Heart left ventricle (tissue), 13 donors: ENCODE measurements at regions not wholly inside any gene's neighbourhood (a gene's known extent, or its start where the extent isn't known, plus 50 kb on each side); places are given as distances from the start of the nearest gene placed in this dataset.

Source experiments
- POLR2A ChIP-seq, 2 donors: fragments of 450-650 bp; IDR thresholded peaks; one replicate each; pipeline ENCODE4 v1.6.1; 2017; ENCODE audit warnings: antibody characterized with exemption in 2 of 2, mild to moderate bottlenecking in 2 of 2, moderate library complexity in 2 of 2
- TF ChIP-seq, protein P1 (sequence below), 12 donors: fragments of 200-600 bp; sonication (generic) in 4 of 12; IDR thresholded peaks; one replicate each; pipeline versions ENCODE4 v1.5.0 to v1.8.0; 2018 to 2022; ENCODE audit warnings: antibody characterized with exemption in 12 of 12, mild to moderate bottlenecking in 5 of 12
- donor health status: ischemic (EF 13 %, LVEDD 7.1; RV severe dilation, severe dysfunction).
- donor health status: DM: no; HTN: yes; CAD: no.
- donor health status: DM: no; HTN: no; CAD: no.
- donor health status: ischemic (EF 25% LVEDD 6.9; RV normal size, moderate dysfunction).
- donor health status: ischemic (EF 25% LVEDD 5.7; RV mildly dilated, moderate dysfunction).
- donor health status: ischemic (EF 35%, LVEDD 5.7; RV mildly dilated, moderate dysfunction).
- donor health status: nonischemic (EF 11% LVEDD 7.7; RV severe dilation, severe dysfunction).
- donor health status: DM: yes; HTN: yes; CAD: no.
- donor health status: PGD.
- donor health status: ischemic (EF 29% LVEDD 5.4; RV normal size, mild dysfunction).
- donor health status: nonischemic (EF 23%, LVEDD 6.1; RV moderate dilation, normal function).

DNA sequence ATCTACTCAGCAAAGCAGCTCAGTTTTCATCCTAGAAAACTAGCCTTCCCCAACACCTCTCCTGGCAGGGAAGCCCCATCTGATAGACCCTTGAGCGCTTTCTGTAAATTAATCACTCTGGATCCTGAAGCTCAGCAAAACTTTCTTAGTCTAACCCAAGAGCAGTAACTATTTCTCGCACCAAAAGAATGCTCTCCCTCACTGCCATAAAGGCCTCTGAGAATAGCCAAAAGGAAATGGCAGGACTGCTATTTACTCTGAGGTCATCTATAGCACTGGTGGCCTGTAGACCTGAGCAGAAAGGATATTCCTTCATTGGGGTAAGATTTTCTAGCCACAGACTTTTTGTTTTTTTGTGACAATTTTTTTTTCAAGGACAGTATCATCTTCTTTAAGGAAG lies 345.8 kb upstream of the ADAMTS9 start:
- TF ChIP-seq, protein P1, sequence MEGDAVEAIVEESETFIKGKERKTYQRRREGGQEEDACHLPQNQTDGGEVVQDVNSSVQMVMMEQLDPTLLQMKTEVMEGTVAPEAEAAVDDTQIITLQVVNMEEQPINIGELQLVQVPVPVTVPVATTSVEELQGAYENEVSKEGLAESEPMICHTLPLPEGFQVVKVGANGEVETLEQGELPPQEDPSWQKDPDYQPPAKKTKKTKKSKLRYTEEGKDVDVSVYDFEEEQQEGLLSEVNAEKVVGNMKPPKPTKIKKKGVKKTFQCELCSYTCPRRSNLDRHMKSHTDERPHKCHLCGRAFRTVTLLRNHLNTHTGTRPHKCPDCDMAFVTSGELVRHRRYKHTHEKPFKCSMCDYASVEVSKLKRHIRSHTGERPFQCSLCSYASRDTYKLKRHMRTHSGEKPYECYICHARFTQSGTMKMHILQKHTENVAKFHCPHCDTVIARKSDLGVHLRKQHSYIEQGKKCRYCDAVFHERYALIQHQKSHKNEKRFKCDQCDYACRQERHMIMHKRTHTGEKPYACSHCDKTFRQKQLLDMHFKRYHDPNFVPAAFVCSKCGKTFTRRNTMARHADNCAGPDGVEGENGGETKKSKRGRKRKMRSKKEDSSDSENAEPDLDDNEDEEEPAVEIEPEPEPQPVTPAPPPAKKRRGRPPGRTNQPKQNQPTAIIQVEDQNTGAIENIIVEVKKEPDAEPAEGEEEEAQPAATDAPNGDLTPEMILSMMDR (IDR thresholded peaks at IDR 0.05) = no peak
- TF ChIP-seq POLR2A (IDR thresholded peaks at IDR 0.05) = no peak
